MM.1S (cell line): ENCODE measurements at regions not wholly inside any gene's neighbourhood (a gene's known extent, or its start where the extent isn't known, plus 50 kb on each side); places are given as distances from the start of the nearest gene placed in this dataset.

ENCODE experiments used
- DNase-seq: peaks from one replicate; pipeline ENCODE4 v3.0.0-alpha.2; 2015
- H2AFZ ChIP-seq: fragments of 300-600 bp; sonication (generic); 2 replicates; pipeline ENCODE4 v1.6.0; 2016; ENCODE audit warnings: antibody characterized with exemption, low read length
- H3F3A ChIP-seq: fragments of 300-600 bp; sonication (generic); 2 replicates; pipeline ENCODE4 v1.6.1; 2016; ENCODE audit warnings: mild to moderate bottlenecking, antibody characterized with exemption, low read length, moderate library complexity, mixed read lengths; ENCODE audit not compliant: insufficient read depth
- H3K27ac ChIP-seq: fragments of 300-600 bp; sonication (generic); 2 replicates; pipeline ENCODE4 v1.5.1; 2016; ENCODE audit warnings: mild to moderate bottlenecking, low read length
- H3K27me3 ChIP-seq: fragments of 300-600 bp; sonication (generic); replicated peaks from 2 replicates; pipeline ENCODE4 v1.6.0; 2016; ENCODE audit warnings: low read length; ENCODE audit not compliant: insufficient read depth
- H3K36me3 ChIP-seq: fragments of 300-600 bp; sonication (generic); replicated peaks from 2 replicates; pipeline ENCODE4 v1.6.1; 2016; ENCODE audit warnings: mild to moderate bottlenecking, low read length, mixed read lengths; ENCODE audit not compliant: insufficient read depth
- H3K4me1 ChIP-seq: fragments of 300-600 bp; sonication (generic); 2 replicates; pipeline ENCODE4 v1.6.1; 2016; ENCODE audit warnings: low read length, mixed read lengths
- H3K4me2 ChIP-seq: fragments of 300-600 bp; sonication (generic); 2 replicates; pipeline ENCODE4 v1.6.0; 2016; ENCODE audit warnings: low read depth, low read length
- H3K4me3 ChIP-seq: fragments of 300-600 bp; sonication (generic); 2 replicates; pipeline ENCODE4 v1.5.1; 2016; ENCODE audit warnings: low read length, mixed read lengths
- H3K79me2 ChIP-seq: fragments of 300-600 bp; sonication (generic); 2 replicates; pipeline ENCODE4 v1.6.1; 2016; ENCODE audit warnings: mixed run types, low read length, mixed read lengths
- H3K9ac ChIP-seq: fragments of 300-600 bp; sonication (generic); 2 replicates; pipeline ENCODE4 v1.6.1; 2016; ENCODE audit warnings: low read length, mixed read lengths
- H3K9me2 ChIP-seq: fragments of 300-600 bp; sonication (generic); replicated peaks from 2 replicates; pipeline ENCODE4 v1.6.1; 2016; ENCODE audit warnings: mild to moderate bottlenecking, low read length, mixed read lengths; ENCODE audit not compliant: insufficient read depth
- H3K9me3 ChIP-seq: fragments of 300-600 bp; sonication (generic); replicated peaks from 2 replicates; pipeline ENCODE4 v1.6.1; 2016; ENCODE audit warnings: mild to moderate bottlenecking, low read length, mixed read lengths; ENCODE audit not compliant: insufficient read depth
- H4K20me1 ChIP-seq: fragments of 300-600 bp; sonication (generic); 2 replicates; pipeline ENCODE4 v1.6.1; 2016; ENCODE audit warnings: mild to moderate bottlenecking, low read length, moderate library complexity, mixed read lengths; ENCODE audit not compliant: insufficient read depth
- EZH2 ChIP-seq: fragments of 300-600 bp; sonication (generic); optimal IDR thresholded peaks from 2 replicates; pipeline ENCODE3; 2017; ENCODE audit warnings: low read depth, mild to moderate bottlenecking, antibody characterized with exemption, low read length, mixed read lengths
- EZH2phosphoT487 ChIP-seq: fragments of 300-600 bp; sonication (generic); IDR thresholded peaks from 2 replicates; pipeline ENCODE4 v1.6.1; 2018; ENCODE audit warnings: antibody characterized with exemption, low read length
- TF ChIP-seq, protein P1 (sequence below): fragments of 300-600 bp; sonication (generic); IDR thresholded peaks from 2 replicates; pipeline ENCODE4 v1.5.1; 2016; ENCODE audit warnings: antibody characterized with exemption, low read length, mixed read lengths

DNA sequence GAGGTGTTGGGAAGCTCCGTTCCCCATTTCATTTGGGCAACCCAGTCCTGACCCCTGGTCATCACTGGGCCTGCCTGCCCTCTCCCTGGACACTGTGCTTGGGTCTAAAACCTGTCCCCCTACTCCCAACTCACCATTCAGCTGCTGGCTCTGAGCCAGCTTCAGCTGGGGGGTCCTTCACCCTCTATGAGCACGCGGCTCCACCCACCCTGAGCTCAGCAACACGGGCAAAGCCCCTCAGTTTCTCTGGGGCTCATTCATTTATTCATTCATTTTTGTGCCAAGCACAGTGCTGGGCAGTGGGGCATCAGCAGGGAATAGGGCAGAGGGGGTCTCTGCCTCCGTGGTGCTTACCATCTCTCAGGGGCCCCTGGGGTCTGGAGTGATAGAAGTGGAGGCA, 199.8 kb upstream of the MVB12B start:
- H4K20me1 ChIP-seq = no peaks in the 10 kb centered on the region
- no peak overlapping the region for H3K9ac ChIP-seq
- no peaks in the 10 kb centered on the region for H3K79me2 ChIP-seq
- no peak for TF ChIP-seq EZH2phosphoT487
- TF ChIP-seq, protein P1, sequence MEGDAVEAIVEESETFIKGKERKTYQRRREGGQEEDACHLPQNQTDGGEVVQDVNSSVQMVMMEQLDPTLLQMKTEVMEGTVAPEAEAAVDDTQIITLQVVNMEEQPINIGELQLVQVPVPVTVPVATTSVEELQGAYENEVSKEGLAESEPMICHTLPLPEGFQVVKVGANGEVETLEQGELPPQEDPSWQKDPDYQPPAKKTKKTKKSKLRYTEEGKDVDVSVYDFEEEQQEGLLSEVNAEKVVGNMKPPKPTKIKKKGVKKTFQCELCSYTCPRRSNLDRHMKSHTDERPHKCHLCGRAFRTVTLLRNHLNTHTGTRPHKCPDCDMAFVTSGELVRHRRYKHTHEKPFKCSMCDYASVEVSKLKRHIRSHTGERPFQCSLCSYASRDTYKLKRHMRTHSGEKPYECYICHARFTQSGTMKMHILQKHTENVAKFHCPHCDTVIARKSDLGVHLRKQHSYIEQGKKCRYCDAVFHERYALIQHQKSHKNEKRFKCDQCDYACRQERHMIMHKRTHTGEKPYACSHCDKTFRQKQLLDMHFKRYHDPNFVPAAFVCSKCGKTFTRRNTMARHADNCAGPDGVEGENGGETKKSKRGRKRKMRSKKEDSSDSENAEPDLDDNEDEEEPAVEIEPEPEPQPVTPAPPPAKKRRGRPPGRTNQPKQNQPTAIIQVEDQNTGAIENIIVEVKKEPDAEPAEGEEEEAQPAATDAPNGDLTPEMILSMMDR = no peak
- no peak for TF ChIP-seq EZH2
- no peaks in the 10 kb centered on the region for H3F3A ChIP-seq
- no peaks in the 10 kb centered on the region for H3K36me3 ChIP-seq
- H3K27me3 ChIP-seq = peaks cover 69% of the 10 kb centered on the region
- DNase-seq = no peak
- H3K27ac ChIP-seq = no peak overlapping the region
- H2AFZ ChIP-seq = no peak overlapping the region
- H3K4me3 ChIP-seq = no peak overlapping the region
- H3K4me1 ChIP-seq = no peaks in the 10 kb centered on the region
- H3K4me2 ChIP-seq = no peak overlapping the region
- H3K9me2 ChIP-seq = no peaks in the 10 kb centered on the region
- H3K9me3 ChIP-seq = no peaks in the 10 kb centered on the region

- TF ChIP-seq, protein P1 = no peak
- no peak for TF ChIP-seq EZH2phosphoT487
- TF ChIP-seq EZH2 = no peak
- H3K27ac ChIP-seq = no peak overlapping the region
- no peak overlapping the region for H3K9ac ChIP-seq
Observed at GRCh38 chr9:126127591-126127990, 199.0 kb upstream of the MVB12B start.

DNA sequence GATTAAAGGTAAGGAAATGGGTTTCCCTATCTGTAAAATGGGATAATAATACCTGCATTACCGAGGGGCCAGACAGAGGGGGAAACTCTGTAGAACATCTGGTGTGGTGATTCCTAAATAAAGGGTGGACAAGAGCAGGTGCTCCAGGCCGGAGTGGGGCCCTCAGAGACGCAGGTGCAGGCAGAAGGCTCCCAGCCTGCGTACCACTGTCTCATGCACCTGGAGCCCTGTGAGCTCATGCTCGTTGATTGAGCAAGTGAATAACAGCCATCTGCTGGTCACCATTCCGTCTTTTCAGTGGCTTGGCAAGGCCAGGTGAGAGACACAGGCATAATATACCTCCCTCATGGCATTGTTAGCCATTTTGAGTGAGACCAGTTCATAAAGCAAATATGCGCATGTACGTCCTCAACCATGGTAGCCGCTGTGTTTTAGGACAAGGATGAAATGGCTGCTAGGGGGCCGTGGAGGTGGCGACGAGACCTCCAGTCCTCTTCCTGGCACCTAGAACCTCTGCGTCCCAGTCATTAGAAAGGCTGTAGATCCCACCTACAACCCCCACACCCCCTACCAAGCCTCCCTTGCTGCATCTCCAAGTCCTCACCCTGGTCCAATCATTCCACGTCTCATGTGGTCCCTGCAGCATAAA, 198.0 kb upstream of the MVB12B start:
- Histone ChIP-seq H3K36me3 (no peaks in the 10 kb centered on the region), H3K4me2 (no peak overlapping the region), H3K9me3 (no peaks in the 10 kb centered on the region), H3K79me2 (no peaks in the 10 kb centered on the region), H2AFZ (no peak overlapping the region), H3F3A (no peaks in the 10 kb centered on the region), H3K27me3 (peaks cover 73% of the 10 kb centered on the region), H4K20me1 (no peaks in the 10 kb centered on the region), H3K4me1 (no peaks in the 10 kb centered on the region), H3K27ac (no peak overlapping the region), H3K9me2 (no peaks in the 10 kb centered on the region), H3K4me3 (no peak overlapping the region), H3K9ac (no peak overlapping the region)
- TF ChIP-seq EZH2 = no peak
- no peak for TF ChIP-seq EZH2phosphoT487
- TF ChIP-seq, protein P1 = no peak
- no peak for DNase-seq

More at GRCh38 chr9:126127591-126127990, 199.0 kb upstream of the MVB12B start:
- no peak overlapping the region for H3K4me3 ChIP-seq
- no peaks in the 10 kb centered on the region for H3K36me3 ChIP-seq
- no peaks in the 10 kb centered on the region for H3K79me2 ChIP-seq
- no peak overlapping the region for H2AFZ ChIP-seq
- H3F3A ChIP-seq = no peaks in the 10 kb centered on the region
- no peaks in the 10 kb centered on the region for H3K9me2 ChIP-seq
- no peaks in the 10 kb centered on the region for H3K9me3 ChIP-seq
- no peaks in the 10 kb centered on the region for H3K4me1 ChIP-seq
- DNase-seq = no peak
- H3K27me3 ChIP-seq = peaks cover 71% of the 10 kb centered on the region
- H4K20me1 ChIP-seq = no peaks in the 10 kb centered on the region
- H3K4me2 ChIP-seq = no peak overlapping the region
